Liver (tissue), 7 donors: ENCODE measurements at regions not wholly inside any gene's neighbourhood (a gene's known extent, or its start where the extent isn't known, plus 50 kb on each side); places are given as distances from the start of the nearest gene placed in this dataset.

ENCODE experiments used
- DNase-seq: peaks from one replicate; pipeline ENCODE4 v3.0.0-alpha.2; 2017; ENCODE audit warnings: low spot score
- H3K27ac ChIP-seq, 2 donors: one replicate each; pipeline ENCODE4 v1.7.0; 2013; ENCODE audit warnings: inconsistent platforms in 2 of 2, low read length in 2 of 2, control low read depth in 1 of 2, low read depth in 1 of 2, mild to moderate bottlenecking in 1 of 2
- H3K27me3 ChIP-seq, 4 donors: one replicate each; pipeline versions ENCODE4 v1.6.1 to v1.7.0; 2013; ENCODE audit warnings: low read length in 3 of 4, inconsistent platforms in 1 of 4, mild to moderate bottlenecking in 1 of 4, moderate library complexity in 1 of 4; ENCODE audit not compliant: control insufficient read depth in 4 of 4, insufficient read depth in 4 of 4
- H3K36me3 ChIP-seq, 4 donors: one replicate each; pipeline versions ENCODE4 v1.6.1 to v1.7.0; 2013; ENCODE audit warnings: low read length in 3 of 4, mild to moderate bottlenecking in 3 of 4, low read depth in 1 of 4, moderate library complexity in 1 of 4; ENCODE audit not compliant: control insufficient read depth in 4 of 4, insufficient read depth in 3 of 4
- H3K4me1 ChIP-seq, 4 donors: one replicate each; pipeline versions ENCODE4 v1.6.1 to v1.7.0; 2013; ENCODE audit warnings: low read length in 3 of 4, mild to moderate bottlenecking in 3 of 4, moderate library complexity in 1 of 4; ENCODE audit not compliant: control insufficient read depth in 4 of 4, insufficient read depth in 4 of 4
- H3K4me3 ChIP-seq, 3 donors: one replicate each; pipeline versions ENCODE4 v1.6.1 to v1.7.0; 2013; ENCODE audit warnings: low read length in 3 of 3, control low read depth in 1 of 3, low read depth in 1 of 3, mild to moderate bottlenecking in 1 of 3
- H3K9ac ChIP-seq, 2 donors: one replicate each; pipeline ENCODE4 v1.7.0; 2013; ENCODE audit warnings: low read length in 2 of 2, mild to moderate bottlenecking in 2 of 2, moderate library complexity in 2 of 2, control low read depth in 1 of 2, low read depth in 1 of 2
- H3K9me3 ChIP-seq, 4 donors: one replicate each; pipeline versions ENCODE4 v1.6.1 to v1.7.0; 2013; ENCODE audit warnings: low read length in 3 of 4; ENCODE audit not compliant: control insufficient read depth in 4 of 4
- ATF3 ChIP-seq: IDR thresholded peaks from 2 replicates; pipeline ENCODE4 v1.6.1; 2016; ENCODE audit warnings: antibody characterized with exemption
- EGR1 ChIP-seq, 2 donors: IDR thresholded peaks; 2 replicates each; pipeline ENCODE4 v1.6.1; 2016 to 2018; ENCODE audit warnings: antibody characterized with exemption in 2 of 2, low read depth in 2 of 2
- FOXA1 ChIP-seq: IDR thresholded peaks from 2 replicates; pipeline ENCODE4 v1.6.1; 2016; ENCODE audit warnings: antibody characterized with exemption
- FOXA2 ChIP-seq: IDR thresholded peaks from 2 replicates; pipeline ENCODE4 v1.6.1; 2016; ENCODE audit warnings: antibody characterized with exemption
- HNF4G ChIP-seq: IDR thresholded peaks from 2 replicates; pipeline ENCODE4 v1.6.1; 2016; ENCODE audit warnings: antibody characterized with exemption
- JUND ChIP-seq, 2 donors: IDR thresholded peaks; 2 replicates each; pipeline ENCODE4 v1.6.1; 2016; ENCODE audit warnings: antibody characterized with exemption in 2 of 2
- NR2F2 ChIP-seq: IDR thresholded peaks from 2 replicates; pipeline ENCODE4 v1.6.1; 2016; ENCODE audit warnings: antibody characterized with exemption
- RAD21 ChIP-seq, 2 donors: IDR thresholded peaks; 2 replicates each; pipeline ENCODE4 v1.6.1; 2016; ENCODE audit warnings: antibody characterized with exemption in 2 of 2, mild to moderate bottlenecking in 2 of 2
- TAF1 ChIP-seq: conservative IDR thresholded peaks from 2 replicates; pipeline ENCODE4 v1.6.1; 2016; ENCODE audit warnings: antibody characterized with exemption, mild to moderate bottlenecking
- YY1 ChIP-seq: IDR thresholded peaks from 2 replicates; pipeline ENCODE4 v1.6.1; 2016; ENCODE audit warnings: antibody characterized with exemption, mild to moderate bottlenecking
- ZBTB33 ChIP-seq: IDR thresholded peaks from 2 replicates; pipeline ENCODE4 v1.6.1; 2016; ENCODE audit warnings: antibody characterized with exemption
- WGBS: extraction: QIAGEN DNeasy Blood & Tissue Kit; methylation state at CpG from one replicate; pipeline ENCODE4 v1.1.7; 2013; 5-methylcytosine and 5-hydroxymethylcytosine counted together
- TF ChIP-seq, protein P1 (sequence below): IDR thresholded peaks from 2 replicates; pipeline ENCODE4 v1.6.1; 2016; ENCODE audit warnings: antibody characterized with exemption, mild to moderate bottlenecking
- TF ChIP-seq, protein P2 (sequence below): IDR thresholded peaks from 2 replicates; pipeline ENCODE4 v1.6.1; 2016; ENCODE audit warnings: antibody characterized with exemption
- donor health status: healthy.
- donor health status: healthy.
- donor health status: healthy.
- donor health status: healthy.

- TF ChIP-seq FOXA1 = no peak
- no peak for TF ChIP-seq YY1
- TF ChIP-seq NR2F2 = no peak
- no peak for TF ChIP-seq ZBTB33
- TF ChIP-seq, protein P1, sequence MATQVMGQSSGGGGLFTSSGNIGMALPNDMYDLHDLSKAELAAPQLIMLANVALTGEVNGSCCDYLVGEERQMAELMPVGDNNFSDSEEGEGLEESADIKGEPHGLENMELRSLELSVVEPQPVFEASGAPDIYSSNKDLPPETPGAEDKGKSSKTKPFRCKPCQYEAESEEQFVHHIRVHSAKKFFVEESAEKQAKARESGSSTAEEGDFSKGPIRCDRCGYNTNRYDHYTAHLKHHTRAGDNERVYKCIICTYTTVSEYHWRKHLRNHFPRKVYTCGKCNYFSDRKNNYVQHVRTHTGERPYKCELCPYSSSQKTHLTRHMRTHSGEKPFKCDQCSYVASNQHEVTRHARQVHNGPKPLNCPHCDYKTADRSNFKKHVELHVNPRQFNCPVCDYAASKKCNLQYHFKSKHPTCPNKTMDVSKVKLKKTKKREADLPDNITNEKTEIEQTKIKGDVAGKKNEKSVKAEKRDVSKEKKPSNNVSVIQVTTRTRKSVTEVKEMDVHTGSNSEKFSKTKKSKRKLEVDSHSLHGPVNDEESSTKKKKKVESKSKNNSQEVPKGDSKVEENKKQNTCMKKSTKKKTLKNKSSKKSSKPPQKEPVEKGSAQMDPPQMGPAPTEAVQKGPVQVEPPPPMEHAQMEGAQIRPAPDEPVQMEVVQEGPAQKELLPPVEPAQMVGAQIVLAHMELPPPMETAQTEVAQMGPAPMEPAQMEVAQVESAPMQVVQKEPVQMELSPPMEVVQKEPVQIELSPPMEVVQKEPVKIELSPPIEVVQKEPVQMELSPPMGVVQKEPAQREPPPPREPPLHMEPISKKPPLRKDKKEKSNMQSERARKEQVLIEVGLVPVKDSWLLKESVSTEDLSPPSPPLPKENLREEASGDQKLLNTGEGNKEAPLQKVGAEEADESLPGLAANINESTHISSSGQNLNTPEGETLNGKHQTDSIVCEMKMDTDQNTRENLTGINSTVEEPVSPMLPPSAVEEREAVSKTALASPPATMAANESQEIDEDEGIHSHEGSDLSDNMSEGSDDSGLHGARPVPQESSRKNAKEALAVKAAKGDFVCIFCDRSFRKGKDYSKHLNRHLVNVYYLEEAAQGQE = no peak
- TF ChIP-seq, protein P2, sequence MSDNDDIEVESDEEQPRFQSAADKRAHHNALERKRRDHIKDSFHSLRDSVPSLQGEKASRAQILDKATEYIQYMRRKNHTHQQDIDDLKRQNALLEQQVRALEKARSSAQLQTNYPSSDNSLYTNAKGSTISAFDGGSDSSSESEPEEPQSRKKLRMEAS = no peak
- TF ChIP-seq JUND (IDR thresholded peaks at IDR 0.05) = no peak
- TF ChIP-seq ATF3 = no peak
- Histone ChIP-seq H3K4me3 (no peak overlapping the region), H3K27me3 (no peaks in the 10 kb centered on the region), H3K4me1 (no peaks in the 10 kb centered on the region), H3K9me3 (peaks cover 0 to 6% (median 0%) of the 10 kb centered on the region in 4 donors), H3K36me3 (no peaks in the 10 kb centered on the region), H3K27ac (no peak overlapping the region), H3K9ac (no peak overlapping the region)
- 70% methylated on average over 1 of the region's 1 CpG for WGBS
- no peak for DNase-seq
Measured at GRCh38 chr9:29144476-29144875, 1571.2 kb upstream of the C9orf72 start.

DNA sequence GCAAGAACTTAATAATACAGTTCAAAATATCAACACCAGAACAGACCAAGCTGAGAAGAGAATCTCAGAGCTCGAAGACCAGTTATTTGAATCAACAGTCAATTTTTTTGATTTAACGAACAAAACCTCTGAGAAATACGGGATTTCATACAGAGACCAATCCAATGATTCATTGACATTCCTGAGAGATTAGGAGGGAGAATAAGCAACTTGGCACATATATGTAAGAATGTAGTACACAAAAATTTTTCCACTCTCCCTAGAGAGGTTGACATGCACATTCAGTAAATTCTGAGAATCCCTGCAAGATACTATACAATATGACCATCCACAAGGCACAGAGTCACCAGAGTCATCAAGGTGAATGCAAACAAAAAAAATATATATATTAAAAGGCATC lies 1577.3 kb upstream of the C9orf72 start:
- no peak overlapping the region for H3K4me3 ChIP-seq
- no peaks in the 10 kb centered on the region for H3K36me3 ChIP-seq
- H3K4me1 ChIP-seq = no peaks in the 10 kb centered on the region
- H3K9ac ChIP-seq = no peak overlapping the region
- TF ChIP-seq, protein P1 = no peak
- TF ChIP-seq TAF1 = no peak
- TF ChIP-seq EGR1 (IDR thresholded peaks at IDR 0.05; ENCODE audit: low read depth in 2 of 2) = no peak
- no peak for TF ChIP-seq HNF4G
- TF ChIP-seq FOXA1 = no peak
- TF ChIP-seq YY1 = no peak
- TF ChIP-seq ATF3 = no peak
- no peak for TF ChIP-seq RAD21 (IDR thresholded peaks at IDR 0.05)
- no peak for TF ChIP-seq FOXA2
- TF ChIP-seq, protein P2 = no peak
- no peak for TF ChIP-seq NR2F2
- 72% methylated on average over 3 of the region's 3 CpGs for WGBS
- H3K27ac ChIP-seq = no peak overlapping the region
- no peak for DNase-seq
- no peaks in the 10 kb centered on the region for H3K9me3 ChIP-seq
- no peaks in the 10 kb centered on the region for H3K27me3 ChIP-seq
